Fibroblast of villous mesenchyme (primary cell): ENCODE measurements at regions not wholly inside any gene's neighbourhood (a gene's known extent, or its start where the extent isn't known, plus 50 kb on each side); places are given as distances from the start of the nearest gene placed in this dataset.

Source experiments
- DNase-seq: peaks from one replicate; pipeline ENCODE4 v3.0.0-alpha.2; 2010; ENCODE audit warnings: low read depth
- H3K4me3 ChIP-seq: 2 replicates; pipeline ENCODE4 v1.5.1; 2011; ENCODE audit warnings: low read depth, mild to moderate bottlenecking, low read length
- TF ChIP-seq, protein P1 (sequence below): IDR thresholded peaks from 2 replicates; pipeline ENCODE4 v1.5.1; 2012; ENCODE audit warnings: low read depth, mild to moderate bottlenecking, low read length; ENCODE audit not compliant: insufficient read depth

GRCh38 chr11:38307455-38307854 lies 1709.4 kb upstream of the RAG2 start:
- DNase-seq, result no peak
- no peak overlapping the region for H3K4me3 ChIP-seq
- TF ChIP-seq, protein P1, sequence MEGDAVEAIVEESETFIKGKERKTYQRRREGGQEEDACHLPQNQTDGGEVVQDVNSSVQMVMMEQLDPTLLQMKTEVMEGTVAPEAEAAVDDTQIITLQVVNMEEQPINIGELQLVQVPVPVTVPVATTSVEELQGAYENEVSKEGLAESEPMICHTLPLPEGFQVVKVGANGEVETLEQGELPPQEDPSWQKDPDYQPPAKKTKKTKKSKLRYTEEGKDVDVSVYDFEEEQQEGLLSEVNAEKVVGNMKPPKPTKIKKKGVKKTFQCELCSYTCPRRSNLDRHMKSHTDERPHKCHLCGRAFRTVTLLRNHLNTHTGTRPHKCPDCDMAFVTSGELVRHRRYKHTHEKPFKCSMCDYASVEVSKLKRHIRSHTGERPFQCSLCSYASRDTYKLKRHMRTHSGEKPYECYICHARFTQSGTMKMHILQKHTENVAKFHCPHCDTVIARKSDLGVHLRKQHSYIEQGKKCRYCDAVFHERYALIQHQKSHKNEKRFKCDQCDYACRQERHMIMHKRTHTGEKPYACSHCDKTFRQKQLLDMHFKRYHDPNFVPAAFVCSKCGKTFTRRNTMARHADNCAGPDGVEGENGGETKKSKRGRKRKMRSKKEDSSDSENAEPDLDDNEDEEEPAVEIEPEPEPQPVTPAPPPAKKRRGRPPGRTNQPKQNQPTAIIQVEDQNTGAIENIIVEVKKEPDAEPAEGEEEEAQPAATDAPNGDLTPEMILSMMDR, result no peak

- no peak overlapping the region for H3K4me3 ChIP-seq
- DNase-seq, result no peak
- TF ChIP-seq, protein P1, result no peak
Observed at GRCh38 chr11:38305682-38306081, 1707.6 kb upstream of the RAG2 start.

DNA sequence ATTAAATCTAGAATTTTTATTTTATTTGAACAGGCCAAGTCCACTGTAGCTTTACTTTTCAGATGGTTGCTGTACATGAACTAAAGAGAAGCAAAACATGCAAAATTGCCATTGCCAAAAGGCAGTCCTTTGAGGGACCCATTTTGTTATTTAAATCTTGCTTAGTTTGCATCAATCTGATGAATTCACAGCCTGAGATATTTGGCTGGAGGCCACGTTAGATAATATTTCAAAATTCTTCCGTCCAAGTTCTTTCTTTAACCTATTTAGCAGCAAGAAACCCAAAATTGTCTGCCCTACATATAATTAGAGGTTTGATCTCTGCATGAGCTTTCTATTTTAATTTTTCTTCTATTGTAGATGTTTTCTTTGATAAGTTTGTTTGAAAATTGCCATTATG lies 1706.9 kb upstream of the RAG2 start:
- H3K4me3 ChIP-seq, result no peak overlapping the region
- no peak for DNase-seq
- TF ChIP-seq, protein P1, result no peak

GRCh38 chr11:38302564-38302963 lies 1704.5 kb upstream of the RAG2 start:
- no peak overlapping the region for H3K4me3 ChIP-seq
- no peak for DNase-seq
- TF ChIP-seq, protein P1, result no peak

GRCh38 chr11:38300570-38300969 lies 1702.5 kb upstream of the RAG2 start:
- no peak for DNase-seq
- H3K4me3 ChIP-seq, result no peak overlapping the region
- TF ChIP-seq, protein P1, result no peak

GRCh38 chr11:38296211-38296776 lies 1698.3 kb upstream of the RAG2 start:
- DNase-seq, result no peak
- TF ChIP-seq, protein P1, result no peak
- H3K4me3 ChIP-seq, result no peak overlapping the region

GRCh38 chr11:38282718-38283117 lies 1684.7 kb upstream of the RAG2 start:
- no peak overlapping the region for H3K4me3 ChIP-seq
- TF ChIP-seq, protein P1, result no peak
- no peak for DNase-seq
